ENCODE measurements at regions not wholly inside any gene's neighbourhood (a gene's known extent, or its start where the extent isn't known, plus 50 kb on each side); places are given as distances from the start of the nearest gene placed in this dataset.
"Not testable (repeated sequence)": the region's sequence is repeated elsewhere in the genome, so short reads cannot be mapped to it uniquely, and the experiment has no call there.

DNA sequence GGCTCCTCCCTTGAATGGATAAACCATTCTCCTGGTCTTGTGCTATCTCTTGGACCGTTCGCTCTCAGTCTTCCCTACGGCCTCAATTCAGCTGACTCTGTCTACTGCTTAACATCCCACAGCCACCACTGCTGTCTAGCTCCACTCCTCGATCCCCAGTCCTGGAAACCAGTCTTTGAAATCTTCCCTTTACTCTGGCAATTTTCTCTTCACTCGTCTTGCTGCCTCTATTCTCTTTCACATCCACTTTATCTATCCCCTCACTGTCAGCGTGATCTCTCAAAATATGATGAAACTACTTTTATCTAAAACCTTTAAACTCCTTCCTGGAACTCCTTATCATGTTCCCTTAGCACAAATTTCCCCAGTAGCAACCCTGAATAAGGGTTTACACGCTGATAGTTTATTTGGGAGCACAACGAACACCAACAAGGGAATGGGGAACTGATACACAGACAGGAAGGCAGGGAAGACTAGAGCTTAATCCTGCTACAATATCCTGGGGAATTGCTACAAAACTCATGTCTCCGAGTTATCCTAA is 131.6 kb upstream of the SAMSN1 start:
- Histone ChIP-seq H3K4me3 (ENCODE audit: low read length) (no peak overlapping the region), H3K27ac (ENCODE audit: low read length) (no peak overlapping the region)
- intact Hi-C loops (cut with DNase I) = no loop called here

DNA sequence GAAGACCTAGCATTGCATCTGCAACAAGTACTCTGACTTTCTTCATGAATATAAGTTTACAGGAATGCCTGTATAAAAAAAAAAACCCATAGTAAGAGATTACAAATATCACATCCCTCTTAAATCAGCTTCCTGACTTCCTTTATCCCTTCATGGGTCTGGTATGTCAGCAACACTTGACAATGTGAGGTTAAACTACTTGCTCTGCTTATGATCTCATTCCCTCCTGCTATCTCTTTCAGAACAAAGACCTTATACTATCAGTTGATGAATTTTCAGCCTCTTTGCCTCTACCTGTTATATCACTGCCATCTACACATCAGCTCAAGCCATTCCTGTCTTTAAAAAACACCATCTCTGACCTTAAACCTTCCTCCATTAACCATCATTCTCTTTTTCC is 130.9 kb upstream of the SAMSN1 start:
- Histone ChIP-seq H3K27me3 (ENCODE audit: control insufficient read depth, insufficient read depth) (no peaks in the 10 kb centered on the region), H3K4me1 (ENCODE audit: control insufficient read depth, insufficient read depth, low read length) (no peaks in the 10 kb centered on the region), H3K9me3 (ENCODE audit: control insufficient read depth, low read length) (no peaks in the 10 kb centered on the region), H3K27ac (ENCODE audit: low read length) (no peak overlapping the region), H3K4me3 (ENCODE audit: low read length) (no peak overlapping the region)
- no peak for ATAC-seq
- DNase-seq = no peak
- intact Hi-C loops (cut with DNase I) = no loop called here

More for the DNA sequence above, 131.6 kb upstream of the SAMSN1 start:
- DNase-seq (no peak), ATAC-seq (no peak)
- no peaks in the 10 kb centered on the region for H3K4me1 ChIP-seq (ENCODE audit: control insufficient read depth, insufficient read depth, low read length)
- no peaks in the 10 kb centered on the region for H3K9me3 ChIP-seq (ENCODE audit: control insufficient read depth, low read length)
- no peaks in the 10 kb centered on the region for H3K27me3 ChIP-seq (ENCODE audit: control insufficient read depth, insufficient read depth)
- WGBS = 64% methylated on average over 9 of the region's 9 CpGs

DNA sequence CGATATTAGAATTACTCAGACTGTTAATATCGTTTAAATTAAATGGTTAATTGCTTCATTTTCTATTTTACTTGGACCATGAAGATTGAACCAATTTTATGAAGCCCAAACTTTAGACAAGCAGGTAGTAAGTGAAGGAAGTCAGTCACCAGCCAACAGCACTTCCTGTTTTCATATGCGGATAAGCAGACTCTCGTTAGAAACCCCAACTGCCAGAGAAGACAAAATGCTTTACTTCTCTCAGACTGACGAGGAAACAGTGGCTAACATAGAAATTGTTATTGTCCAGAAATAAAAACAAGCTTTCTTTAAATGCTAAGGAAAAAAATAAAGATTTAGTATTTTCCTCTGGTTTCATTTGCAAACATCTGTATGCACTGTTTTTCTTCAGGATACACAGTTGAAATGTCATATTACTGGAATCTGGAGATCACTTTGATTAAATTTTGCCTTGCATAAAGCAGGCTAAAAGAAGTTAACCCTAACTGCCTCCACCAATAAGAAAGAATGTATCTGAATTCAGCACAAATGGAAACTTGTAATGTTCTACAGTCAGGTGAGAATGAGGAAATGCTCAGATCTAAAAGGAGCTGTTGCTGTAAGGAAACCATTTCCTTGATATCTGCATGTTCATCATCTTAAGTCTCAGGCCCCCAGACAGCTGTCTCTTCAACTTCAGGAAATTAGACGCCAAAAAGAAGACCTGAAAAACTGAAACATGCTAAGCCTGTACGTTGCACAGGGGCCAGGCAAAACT is 129.8 kb upstream of the SAMSN1 start:
- H3K4me3 ChIP-seq (ENCODE audit: low read length) = no peak overlapping the region
- H3K27ac ChIP-seq (ENCODE audit: low read length) = no peak overlapping the region
- DNase-seq = no peak
- 48% methylated on average over 7 of the region's 7 CpGs for WGBS
- no peak for ATAC-seq
- H3K9me3 ChIP-seq (ENCODE audit: control insufficient read depth, low read length) = no peaks in the 10 kb centered on the region
- H3K27me3 ChIP-seq (ENCODE audit: control insufficient read depth, insufficient read depth) = no peaks in the 10 kb centered on the region
- no peaks in the 10 kb centered on the region for H3K4me1 ChIP-seq (ENCODE audit: control insufficient read depth, insufficient read depth, low read length)
- intact Hi-C loops (cut with DNase I) = no loop called here

DNA sequence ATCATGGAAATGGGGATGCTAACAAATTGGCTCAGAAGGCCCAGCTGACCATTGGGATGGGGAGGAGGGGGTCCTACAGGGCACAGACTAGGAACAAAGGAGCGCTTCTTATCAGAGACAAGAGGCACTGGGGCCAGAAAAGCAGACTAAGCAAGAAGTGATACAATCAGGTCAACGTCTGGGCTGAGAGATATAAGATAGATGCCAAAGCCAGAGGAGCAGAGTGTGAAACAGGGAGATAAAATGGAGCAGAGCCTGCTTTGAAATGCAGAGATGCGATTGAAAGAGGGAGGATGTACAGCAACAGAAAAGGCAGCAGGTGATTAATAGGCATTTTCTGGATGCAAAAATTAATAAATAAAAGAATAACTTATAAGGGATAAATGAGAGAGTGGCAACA is 127.5 kb upstream of the SAMSN1 start:
- Histone ChIP-seq H3K27me3 (ENCODE audit: control insufficient read depth, insufficient read depth) (no peaks in the 10 kb centered on the region), H3K9me3 (ENCODE audit: control insufficient read depth, low read length) (no peaks in the 10 kb centered on the region), H3K4me1 (ENCODE audit: control insufficient read depth, insufficient read depth, low read length) (no peaks in the 10 kb centered on the region), H3K27ac (ENCODE audit: low read length) (no peak overlapping the region), H3K4me3 (ENCODE audit: low read length) (no peak overlapping the region)
- intact Hi-C loops (cut with DNase I) = no loop called here
- WGBS = 21% methylated on average over 3 of the region's 3 CpGs
- no peak for ATAC-seq
- no peak for DNase-seq

DNA sequence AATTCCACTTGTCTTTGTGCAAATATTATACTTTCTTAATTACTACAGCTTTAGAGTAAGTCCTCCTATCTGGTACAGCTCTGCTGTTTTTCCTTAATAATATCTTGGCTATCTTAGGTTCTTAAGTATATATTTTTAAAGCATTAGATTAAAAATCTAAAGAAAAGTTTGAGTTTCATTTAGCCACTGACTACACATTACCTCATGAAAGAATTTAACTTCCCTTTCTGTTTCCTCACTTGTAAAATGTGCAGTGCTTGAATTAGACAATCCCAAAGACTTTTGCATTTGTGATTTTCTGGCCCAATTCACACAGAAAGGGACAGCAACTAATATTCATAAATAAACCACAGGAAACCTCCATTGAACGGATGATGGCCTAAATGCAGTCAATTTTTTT is 126.4 kb upstream of the SAMSN1 start:
- 57% methylated on average over 1 of the region's 1 CpG for WGBS
- no peak overlapping the region for H3K27ac ChIP-seq (ENCODE audit: low read length)
- H3K4me1 ChIP-seq (ENCODE audit: control insufficient read depth, insufficient read depth, low read length) = no peaks in the 10 kb centered on the region
- intact Hi-C loops (cut with DNase I) = no loop called here
- no peaks in the 10 kb centered on the region for H3K27me3 ChIP-seq (ENCODE audit: control insufficient read depth, insufficient read depth)
- DNase-seq = no peak
- H3K9me3 ChIP-seq (ENCODE audit: control insufficient read depth, low read length) = no peaks in the 10 kb centered on the region
- no peak for ATAC-seq
- H3K4me3 ChIP-seq (ENCODE audit: low read length) = no peak overlapping the region

DNA sequence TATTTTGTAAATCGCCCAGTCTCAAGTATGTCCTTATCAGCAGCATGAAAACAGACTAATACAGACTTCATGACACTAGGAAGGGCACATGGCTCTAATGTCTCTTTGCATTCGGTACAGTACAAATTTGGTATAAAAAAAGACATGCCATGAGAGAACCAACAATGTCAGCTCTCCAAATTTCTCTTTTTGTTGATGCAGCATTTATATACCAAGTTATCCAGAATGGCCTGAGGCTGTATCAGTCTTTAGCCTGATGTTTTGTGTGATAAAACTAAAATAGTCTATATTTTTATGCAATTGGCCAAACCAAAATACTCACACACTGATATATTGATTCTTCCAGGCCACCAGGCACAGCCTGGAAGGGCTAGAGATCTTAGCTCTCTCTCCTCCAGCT is 124.3 kb upstream of the SAMSN1 start:
- H3K9me3 ChIP-seq (ENCODE audit: control insufficient read depth, low read length) = no peaks in the 10 kb centered on the region
- H3K27me3 ChIP-seq (ENCODE audit: control insufficient read depth, insufficient read depth) = no peaks in the 10 kb centered on the region
- ATAC-seq = no peak
- no peak overlapping the region for H3K27ac ChIP-seq (ENCODE audit: low read length)
- H3K4me3 ChIP-seq (ENCODE audit: low read length) = no peak overlapping the region
- no peak for DNase-seq
- intact Hi-C loops (cut with DNase I) = no loop called here
- H3K4me1 ChIP-seq (ENCODE audit: control insufficient read depth, insufficient read depth, low read length) = no peaks in the 10 kb centered on the region
- WGBS = 89% methylated on average over 2 of the region's 2 CpGs

DNA sequence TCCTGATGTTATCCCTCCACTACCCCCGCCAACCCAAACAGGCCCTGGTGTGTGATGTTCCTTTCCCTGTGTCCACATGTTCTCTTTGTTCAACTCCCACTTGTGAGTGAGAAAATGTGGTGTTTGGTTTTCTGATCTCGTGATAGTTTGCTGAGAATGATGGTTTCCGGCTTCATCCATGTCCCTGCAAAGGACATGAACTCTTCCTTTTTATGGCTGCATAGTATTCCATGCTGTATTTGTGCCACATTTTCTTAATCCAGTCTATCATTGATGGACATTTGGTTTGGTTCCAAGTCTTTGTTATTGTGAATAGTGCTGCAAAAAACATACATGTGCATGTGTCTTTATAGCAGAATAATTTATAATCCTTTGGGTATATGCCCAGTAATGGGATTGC is 123.0 kb upstream of the SAMSN1 start:
- H3K4me3 ChIP-seq (ENCODE audit: low read length); intact Hi-C loops (cut with DNase I); DNase-seq; H3K27me3 ChIP-seq (ENCODE audit: control insufficient read depth, insufficient read depth); H3K9me3 ChIP-seq (ENCODE audit: control insufficient read depth, low read length); H3K27ac ChIP-seq (ENCODE audit: low read length); H3K4me1 ChIP-seq (ENCODE audit: control insufficient read depth, insufficient read depth, low read length); ATAC-seq: not testable (repeated sequence)
- 94% methylated on average over 3 of the region's 3 CpGs for WGBS

DNA sequence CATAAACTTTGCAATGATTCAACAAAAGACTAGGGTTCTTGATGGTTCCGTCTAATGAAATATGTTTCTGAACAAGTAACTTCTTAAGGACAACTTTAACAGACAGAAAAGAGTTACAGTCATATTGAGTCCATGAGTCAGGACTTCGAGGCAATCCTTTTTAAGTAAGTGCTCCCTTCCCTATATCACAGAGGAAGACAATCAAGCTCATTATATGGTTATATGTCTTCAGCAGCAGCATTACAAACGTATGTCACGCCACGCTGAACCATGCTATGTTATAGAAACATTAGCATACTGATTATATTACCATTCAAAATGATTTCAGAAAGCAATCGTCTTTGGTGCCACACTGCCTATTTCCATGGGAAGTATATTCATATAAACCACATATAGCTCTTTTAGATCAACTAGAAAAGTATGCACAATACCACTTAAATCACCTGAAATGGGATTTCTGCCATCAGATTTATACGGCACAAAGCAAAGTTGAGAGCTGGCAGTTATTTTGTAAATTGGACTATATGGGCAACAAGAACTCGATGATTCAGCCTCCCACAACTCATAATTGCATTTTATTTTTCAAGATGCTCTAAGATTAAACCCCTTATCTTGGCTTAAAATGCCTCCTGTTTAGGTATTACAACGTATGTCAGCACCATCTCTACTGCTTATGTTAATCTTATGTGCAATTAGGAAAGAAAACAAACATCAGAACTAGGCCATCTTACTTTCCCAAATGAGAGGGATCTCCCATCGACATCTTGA is 111.3 kb upstream of the SAMSN1 start:
- intact Hi-C loops (cut with DNase I) = no loop called here
- no peaks in the 10 kb centered on the region for H3K4me1 ChIP-seq (ENCODE audit: control insufficient read depth, insufficient read depth, low read length)
- no peaks in the 10 kb centered on the region for H3K9me3 ChIP-seq (ENCODE audit: control insufficient read depth, low read length)
- WGBS = 81% methylated on average over 10 of the region's 10 CpGs
- no peak for DNase-seq
- H3K27me3 ChIP-seq (ENCODE audit: control insufficient read depth, insufficient read depth) = no peaks in the 10 kb centered on the region
- no peak overlapping the region for H3K27ac ChIP-seq (ENCODE audit: low read length)
- ATAC-seq = no peak
- H3K4me3 ChIP-seq (ENCODE audit: low read length) = no peak overlapping the region

DNA sequence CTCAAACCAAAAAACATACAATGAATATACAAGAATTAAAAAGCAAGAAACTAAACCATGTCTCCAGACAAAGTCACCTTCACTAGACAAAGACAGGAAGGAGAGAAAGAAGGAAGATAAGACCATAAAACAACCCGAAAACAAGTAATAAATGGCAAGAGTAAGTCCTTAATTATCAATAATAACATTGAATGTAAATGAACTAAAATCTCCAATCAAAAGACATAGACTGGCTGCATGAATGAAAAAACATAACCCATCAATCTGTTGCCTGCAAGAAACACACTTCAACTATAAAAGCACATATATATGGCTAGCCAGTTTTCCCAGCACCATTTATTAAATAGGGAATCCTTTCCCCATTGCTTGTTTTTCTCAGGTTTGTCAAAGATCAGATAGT is 100.8 kb upstream of the SAMSN1 start:
- no peak overlapping the region for H3K4me3 ChIP-seq (ENCODE audit: low read length)
- no peaks in the 10 kb centered on the region for H3K4me1 ChIP-seq (ENCODE audit: control insufficient read depth, insufficient read depth, low read length)
- H3K27ac ChIP-seq (ENCODE audit: low read length) = no peak overlapping the region
- no peaks in the 10 kb centered on the region for H3K27me3 ChIP-seq (ENCODE audit: control insufficient read depth, insufficient read depth)
- no peak for ATAC-seq
- DNase-seq = no peak
- intact Hi-C loops (cut with DNase I) = no loop called here
- peaks cover 2% of the 10 kb centered on the region for H3K9me3 ChIP-seq (ENCODE audit: control insufficient read depth, low read length)
- 75% methylated on average over 1 of the region's 1 CpG for WGBS

DNA sequence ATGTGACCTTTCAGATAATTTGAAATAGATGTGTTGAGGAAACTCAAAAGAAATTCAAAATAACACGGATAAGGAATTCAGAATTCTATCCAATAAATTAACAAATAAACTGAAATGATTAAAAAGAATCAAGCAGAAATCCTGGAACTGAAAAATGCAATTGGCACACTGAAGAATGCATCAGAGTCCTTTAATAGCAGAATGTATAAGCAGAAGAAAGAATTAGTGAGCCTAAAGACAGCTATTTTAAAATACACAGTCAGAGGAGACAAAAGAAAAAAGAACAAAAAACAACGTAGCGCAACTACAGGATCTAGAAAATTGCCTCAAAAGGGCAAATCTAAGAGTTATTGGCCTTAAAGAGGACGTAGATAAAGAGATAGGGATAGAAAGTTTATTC is 99.6 kb upstream of the SAMSN1 start:
- DNase-seq (no peak), ATAC-seq (no peak)
- 70% methylated on average over 4 of the region's 4 CpGs for WGBS
- no peaks in the 10 kb centered on the region for H3K27me3 ChIP-seq (ENCODE audit: control insufficient read depth, insufficient read depth)
- peaks cover 2% of the 10 kb centered on the region for H3K9me3 ChIP-seq (ENCODE audit: control insufficient read depth, low read length)
- H3K27ac ChIP-seq (ENCODE audit: low read length) = no peak overlapping the region
- no peaks in the 10 kb centered on the region for H3K4me1 ChIP-seq (ENCODE audit: control insufficient read depth, insufficient read depth, low read length)
- H3K4me3 ChIP-seq (ENCODE audit: low read length) = no peak overlapping the region
- intact Hi-C loops (cut with DNase I) = no loop called here

DNA sequence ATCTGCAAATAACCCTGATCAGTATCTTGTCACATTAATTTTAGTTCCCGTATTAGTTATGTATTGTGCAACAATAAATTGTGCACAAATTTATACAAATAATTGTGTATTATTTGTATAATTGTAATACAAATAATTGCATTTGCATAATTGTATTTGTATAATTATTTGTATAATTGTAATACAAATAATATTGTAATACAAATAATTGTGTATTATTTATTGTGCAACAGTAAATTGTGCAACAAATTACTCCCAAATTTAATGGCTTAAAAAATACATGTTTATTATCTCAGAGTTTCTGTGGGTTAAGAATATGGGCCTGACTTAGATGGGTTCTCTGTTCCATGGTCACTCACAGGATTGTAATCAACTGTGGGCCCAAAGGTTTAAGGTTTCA is 86.2 kb upstream of the SAMSN1 start:
- no peak for ATAC-seq
- WGBS = 97% methylated on average over 1 of the region's 1 CpG
- H3K4me3 ChIP-seq (ENCODE audit: low read length) = no peak overlapping the region
- H3K9me3 ChIP-seq (ENCODE audit: control insufficient read depth, low read length) = no peaks in the 10 kb centered on the region
- H3K27me3 ChIP-seq (ENCODE audit: control insufficient read depth, insufficient read depth) = no peaks in the 10 kb centered on the region
- no peak overlapping the region for H3K27ac ChIP-seq (ENCODE audit: low read length)
- intact Hi-C loops (cut with DNase I) = no loop called here
- DNase-seq = no peak
- no peaks in the 10 kb centered on the region for H3K4me1 ChIP-seq (ENCODE audit: control insufficient read depth, insufficient read depth, low read length)
